A673 (cell line): ENCODE measurements at regions not wholly inside any gene's neighbourhood (a gene's known extent, or its start where the extent isn't known, plus 50 kb on each side); places are given as distances from the start of the nearest gene placed in this dataset.

Experiments
- CTCF ChIP-seq: fragments of 300-800, 200-600 bp; sonication (generic); conservative IDR thresholded peaks from 2 replicates; pipeline ENCODE4 v1.5.1; 2017; ENCODE audit warnings: low read depth, mild to moderate bottlenecking, antibody characterized with exemption, low read length, moderate library complexity, mixed read lengths
- EZH2 ChIP-seq: fragments of 200-600 bp; sonication (generic); IDR thresholded peaks from 2 replicates; pipeline ENCODE4 v1.6.1; 2017; ENCODE audit warnings: borderline replicate concordance, low read depth, mild to moderate bottlenecking, mixed read lengths, antibody characterized with exemption, low read length; ENCODE audit not compliant: poor library complexity, severe bottlenecking

GRCh38 chr12:104814944-104815343 lies 143.1 kb downstream of the SLC41A2 start:
- TF ChIP-seq CTCF (no peak), EZH2 (no peak)
